ENCODE measurements at regions not wholly inside any gene's neighbourhood (a gene's known extent, or its start where the extent isn't known, plus 50 kb on each side); places are given as distances from the start of the nearest gene placed in this dataset.
"Not testable (repeated sequence)": the region's sequence is repeated elsewhere in the genome, so short reads cannot be mapped to it uniquely, and the experiment has no call there.

GRCh38 chr4:1589098-1589497 lies 95.0 kb downstream of the FAM53A start:
- no peak for DNase-seq
- ATAC-seq, result no peak
- intact Hi-C loops (cut with micrococcal nuclease), result no loop called here

- no peak for DNase-seq
- no peak for ATAC-seq
- intact Hi-C loops (cut with micrococcal nuclease), result no loop called here
Observed at GRCh38 chr4:1588306-1588705, 95.8 kb downstream of the FAM53A start.

- peak; percentile 12 for DNase-seq
- intact Hi-C loops (cut with micrococcal nuclease), result no loop called here
- ATAC-seq, result no peak
Observed at GRCh38 chr4:1584498-1584897, 99.6 kb downstream of the FAM53A start.

GRCh38 chr4:1583859-1584258 lies 100.3 kb downstream of the FAM53A start:
- DNase-seq, result no peak
- intact Hi-C loops (cut with micrococcal nuclease), result no loop called here
- ATAC-seq, result no peak

- intact Hi-C loops (cut with micrococcal nuclease), result no loop called here
- DNase-seq, result peak; percentile 25
- no peak for ATAC-seq
Observed at GRCh38 chr4:1583051-1583785, 100.9 kb downstream of the FAM53A start.

GRCh38 chr4:1582227-1582626 lies 101.9 kb downstream of the FAM53A start:
- DNase-seq, result peak; percentile 63
- intact Hi-C loops (cut with micrococcal nuclease), result no loop called here
- ATAC-seq, result no peak

- peak; percentile 70 for ATAC-seq
- intact Hi-C loops (cut with micrococcal nuclease), result not testable (repeated sequence)
- peak; percentile 94 for DNase-seq
Observed at GRCh38 chr4:1581164-1581894, 102.8 kb downstream of the FAM53A start.

- DNase-seq; ATAC-seq; intact Hi-C loops (cut with micrococcal nuclease): not testable (repeated sequence)
Observed at GRCh38 chr4:1580692-1581012, 103.5 kb downstream of the FAM53A start.

- DNase-seq (peak; percentile 93), ATAC-seq (peak; percentile 90)
- intact Hi-C loops (cut with micrococcal nuclease), result no loop called here
Observed at GRCh38 chr4:1579901-1580691, 104.0 kb downstream of the FAM53A start.

GRCh38 chr4:1579001-1579900 lies 104.9 kb downstream of the FAM53A start:
- DNase-seq, result peak; percentile 91
- peak; percentile 75 for ATAC-seq
- intact Hi-C loops (cut with micrococcal nuclease), result no loop called here

- DNase-seq (no peak), ATAC-seq (no peak)
- intact Hi-C loops (cut with micrococcal nuclease), result no loop called here
Observed at GRCh38 chr4:1578251-1578773, 105.8 kb downstream of the FAM53A start.

GRCh38 chr4:1577822-1578217 lies 106.3 kb downstream of the FAM53A start:
- DNase-seq, result peak; percentile 32
- intact Hi-C loops (cut with micrococcal nuclease), result no loop called here
- ATAC-seq, result no peak

GRCh38 chr4:1576961-1577821 lies 106.9 kb downstream of the FAM53A start:
- ATAC-seq (no peak), DNase-seq (peak; percentile 26)
- intact Hi-C loops (cut with micrococcal nuclease), result no loop called here

GRCh38 chr4:1576304-1576960 lies 107.7 kb downstream of the FAM53A start:
- intact Hi-C loops (cut with micrococcal nuclease), result no loop called here
- DNase-seq, result peak; percentile 23
- no peak for ATAC-seq

- ATAC-seq (no peak), DNase-seq (peak; percentile 25)
- intact Hi-C loops (cut with micrococcal nuclease), result no loop called here
Observed at GRCh38 chr4:1575418-1576303, 108.5 kb downstream of the FAM53A start.

- ATAC-seq (no peak), DNase-seq (peak; percentile 19)
- intact Hi-C loops (cut with micrococcal nuclease), result no loop called here
Observed at GRCh38 chr4:1574601-1575417, 109.3 kb downstream of the FAM53A start.
